Inflammatory macrophage treated with lipopolysaccharide for 1 hour (primary cell): ENCODE measurements at regions not wholly inside any gene's neighbourhood (a gene's known extent, or its start where the extent isn't known, plus 50 kb on each side); places are given as distances from the start of the nearest gene placed in this dataset.
"Not testable (repeated sequence)": the region's sequence is repeated elsewhere in the genome, so short reads cannot be mapped to it uniquely, and the experiment has no call there.

Experiments
- DNase-seq, 2 donors: peaks; one replicate each; pipeline ENCODE4 v3.0.0-alpha.2; 2020 to 2022

GRCh38 chr6:28585335-28585734, 59.7 kb downstream of the GPX5 start:
- no peak for DNase-seq

GRCh38 chr6:28586324-28586723, 60.6 kb downstream of the GPX5 start:
- DNase-seq: no peak

GRCh38 chr6:28586962-28587745, 61.5 kb downstream of the GPX5 start:
- no peak for DNase-seq

- no peak for DNase-seq
These were observed 62.0 kb downstream of the GPX5 start for GRCh38 chr6:28587746-28588075.

- no peak for DNase-seq
These were observed 63.0 kb downstream of the GPX5 start for GRCh38 chr6:28588666-28589065.

- DNase-seq: no peak
These were observed 63.7 kb downstream of the GPX5 start for GRCh38 chr6:28589234-28589956.

GRCh38 chr6:28589957-28590349, 64.3 kb downstream of the GPX5 start:
- no peak for DNase-seq

- DNase-seq: no peak
These were observed 71.6 kb downstream of the GPX5 start for GRCh38 chr6:28597217-28597835.

- no peak for DNase-seq
These were observed 72.4 kb downstream of the GPX5 start for GRCh38 chr6:28597924-28598722.

GRCh38 chr6:28598757-28599686, 73.3 kb downstream of the GPX5 start:
- DNase-seq: no peak

- DNase-seq: no peak
These were observed 74.6 kb downstream of the GPX5 start for GRCh38 chr6:28600245-28600644.

GRCh38 chr6:28603891-28604290, 78.2 kb downstream of the GPX5 start:
- DNase-seq: no peak

- no peak for DNase-seq
These were observed 81.0 kb downstream of the GPX5 start for GRCh38 chr6:28606424-28607391.

GRCh38 chr6:28607990-28608389, 82.3 kb downstream of the GPX5 start:
- DNase-seq: no peak

GRCh38 chr6:28609672-28610071, 84.0 kb downstream of the GPX5 start:
- DNase-seq: no peak

GRCh38 chr6:28615616-28615954, 89.9 kb downstream of the GPX5 start:
- no peak for DNase-seq

GRCh38 chr6:28615955-28616747, 90.5 kb downstream of the GPX5 start:
- no peak for DNase-seq

GRCh38 chr6:28618898-28619555, 93.3 kb downstream of the GPX5 start:
- no peak for DNase-seq

- DNase-seq: not testable (repeated sequence)
These were observed 95.6 kb downstream of the GPX5 start for GRCh38 chr6:28621268-28621667.

- not testable (repeated sequence) for DNase-seq
These were observed 97.6 kb downstream of the GPX5 start for GRCh38 chr6:28623242-28623641.
